GM12878 (cell line): ENCODE measurements at regions not wholly inside any gene's neighbourhood (a gene's known extent, or its start where the extent isn't known, plus 50 kb on each side); places are given as distances from the start of the nearest gene placed in this dataset.

Source experiments
- ATAC-seq: fragments of 200-7000 bp; cut with Tn5 transposase; 3 replicates; pipeline ENCODE4 v1.9.1; 2020; ENCODE audit warnings: mild to moderate bottlenecking, moderate library complexity
- BruUV-seq: library from RNA; stranded (reverse); fragments of 400-500 nt; replicated peaks from 2 replicates; lab custom pipeline; 2021; lab: Mats Ljungman, UMichigan
- CTCF ChIA-PET: fragments of 300-600 bp; sonication (Branson Sonifier 250); formaldehyde crosslinking; extraction: SDS; loops from one replicate; lab custom pipeline; 2021; ENCODE audit warnings: inconsistent platforms; lab: Yijun Ruan, JAX
- POLR2A ChIA-PET: fragments of 350-600 bp; formaldehyde crosslinking; extraction: SDS; loops from one replicate; lab custom pipeline; 2021; ENCODE audit warnings: inconsistent platforms; lab: Charles Lee
- RAD21 ChIA-PET: fragments of 300-600 bp; sonication (Branson Sonifier 250); formaldehyde crosslinking; loops from one replicate; lab custom pipeline; 2023; ENCODE audit warnings: antibody characterized with exemption; ENCODE audit not compliant: unreplicated experiment; lab: Charles Lee
- SMC1A ChIA-PET: fragments of 300-600 bp; sonication (Branson Sonifier 250); formaldehyde crosslinking; loops from one replicate; lab custom pipeline; 2023; ENCODE audit not compliant: unreplicated experiment, uncharacterized antibody; lab: Charles Lee
- DNase-seq: peaks from one replicate; pipeline ENCODE4 v3.0.0-alpha.2; 2011; ENCODE audit warnings: low read depth, low spot score
- FAIRE-seq: peaks from 3 replicates; lab custom pipeline; 2011; peaks lifted over from hg19 to GRCh38; lab: Jason Lieb, UNC
- H2AFZ ChIP-seq: 2 replicates; pipeline ENCODE4 v1.6.0; 2011; ENCODE audit warnings: low read depth, low read length, control low read depth; ENCODE audit not compliant: control insufficient read depth
- H3K27ac ChIP-seq: 2 replicates; pipeline ENCODE4 v1.5.1; 2011; ENCODE audit warnings: control low read depth; ENCODE audit not compliant: control insufficient read depth, insufficient read depth
- H3K27me3 ChIP-seq, 2 experiments: replicated peaks in 1 of 2; 2 replicates each; pipeline versions ENCODE4 v1.6.0 to v1.6.1; 2011; ENCODE audit warnings: low read length in 1 of 2; ENCODE audit not compliant: control insufficient read depth in 2 of 2, insufficient read depth in 2 of 2
- H3K36me3 ChIP-seq, 2 experiments: 2 replicates each; pipeline ENCODE4 v1.5.1; 2011; ENCODE audit warnings: low read length in 1 of 2; ENCODE audit not compliant: control insufficient read depth in 2 of 2, insufficient read depth in 2 of 2
- H3K4me1 ChIP-seq: 2 replicates; pipeline ENCODE4 v1.6.1; 2011; ENCODE audit warnings: mild to moderate bottlenecking, low read length, moderate library complexity, mixed read lengths; ENCODE audit not compliant: control insufficient read depth, insufficient read depth
- H3K4me2 ChIP-seq: 2 replicates; pipeline ENCODE4 v1.6.0; 2011; ENCODE audit warnings: control low read depth; ENCODE audit not compliant: control insufficient read depth, insufficient read depth
- H3K4me3 ChIP-seq: fragments of 200-600 bp; sonication (generic); 2 replicates; pipeline ENCODE4 v1.5.1; 2016
- H3K79me2 ChIP-seq: 2 replicates; pipeline ENCODE4 v1.6.0; 2011; ENCODE audit warnings: low read length; ENCODE audit not compliant: control insufficient read depth, insufficient read depth
- H3K9ac ChIP-seq: 2 replicates; pipeline ENCODE4 v1.8.0; 2011; ENCODE audit warnings: low read length, control low read depth, mixed read lengths; ENCODE audit not compliant: control insufficient read depth, insufficient read depth
- H3K9me3 ChIP-seq: replicated peaks from 3 replicates; pipeline ENCODE4 v1.5.1; 2011; ENCODE audit warnings: mild to moderate bottlenecking, low read length; ENCODE audit not compliant: control insufficient read depth, insufficient read depth
- H4K20me1 ChIP-seq: 2 replicates; pipeline ENCODE4 v1.6.0; 2011; ENCODE audit not compliant: control insufficient read depth, insufficient read depth
- ASH2L ChIP-seq: fragments of 300-600, 200-600 bp; sonication (generic); IDR thresholded peaks from 2 replicates; pipeline ENCODE4 v1.6.1; 2017; ENCODE audit warnings: low read depth, mild to moderate bottlenecking, borderline replicate concordance
- ATF7 ChIP-seq: fragments of 450-650 bp; IDR thresholded peaks from 2 replicates; pipeline ENCODE4 v1.6.1; 2016; ENCODE audit warnings: low read depth, mild to moderate bottlenecking
- IRF3 ChIP-seq: fragments of 450-650 bp; IDR thresholded peaks from 2 replicates; pipeline ENCODE4 v1.6.1; 2014; ENCODE audit warnings: mild to moderate bottlenecking
- NR2C1 ChIP-seq: fragments of 450-650 bp; IDR thresholded peaks from 2 replicates; pipeline ENCODE4 v1.6.1; 2017; ENCODE audit warnings: antibody characterized with exemption, mild to moderate bottlenecking, moderate library complexity
- SREBF1 ChIP-seq: IDR thresholded peaks from 2 replicates; pipeline ENCODE4 v1.6.1; 2012; ENCODE audit warnings: mild to moderate bottlenecking, low read length
- ZBTB11 ChIP-seq: fragments of 450-650 bp; formaldehyde crosslinking; IDR thresholded peaks from 2 replicates; pipeline ENCODE4 v1.5.0; 2022; ENCODE audit warnings: mild to moderate bottlenecking, missing genetic modification characterization
- ZBTB33 ChIP-seq: fragments of 450-650 bp; IDR thresholded peaks from 2 replicates; pipeline ENCODE4 v1.6.1; 2017; ENCODE audit warnings: mild to moderate bottlenecking
- WGBS: methylation state at CpG from one replicate; pipeline ENCODE4 v1.1.6; 2016; ENCODE audit warnings: low lambda C conversion rate; ENCODE audit not compliant: insufficient replicate concordance, insufficient coverage; ENCODE audit errors: missing lambda C conversion rate; 5-methylcytosine and 5-hydroxymethylcytosine counted together
- in situ Hi-C: fragments of 300-500 bp; cut with MboI; formaldehyde crosslinking; loops from 9 replicates; pipeline ENCODE4 v1.14.3; 2018; ENCODE audit warnings: mixed read lengths
- intact Hi-C: fragments of 100-400 bp; cut with micrococcal nuclease; formaldehyde crosslinking; loops from one replicate; pipeline ENCODE4 v1.14.2; 2022; ENCODE audit not compliant: unreplicated experiment

- TF ChIP-seq IRF3 (no peak), NR2C1 (no peak)
Observed at GRCh38 chr1:8136766-8137165, 110.7 kb upstream of the ERRFI1 start (continued).

GRCh38 chr1:8135250-8135649 is 109.1 kb upstream of the ERRFI1 start:
- ChIA-PET RAD21 (interaction anchor here (0.9 to 1.3 kb wide), 2 partner anchors 120 to 142 kb away, joined by 3 to 4 read pairs; no protein-coding TSS in a partner anchor), POLR2A (no interaction called here)
- H3K4me1 ChIP-seq, result no peaks in the 10 kb centered on the region
- H3K27me3 ChIP-seq, result no peaks in the 10 kb centered on the region
- no peak overlapping the region for H3K4me3 ChIP-seq
- H2AFZ ChIP-seq, result no peak overlapping the region
- no TSS peak for BruUV-seq
- TF ChIP-seq ZBTB11 (CRISPR knock-in tag) (no peak), ZBTB33 (no peak), SREBF1 (no peak), ATF7 (no peak), ASH2L (no peak)
- TF ChIP-seq, all 136 proteins: peak for 0
- DNase-seq, result no peak
- Histone ChIP-seq H3K79me2 (no peaks in the 10 kb centered on the region), H3K27ac (no peak overlapping the region), H3K4me2 (no peak overlapping the region), H3K9me3 (no peaks in the 10 kb centered on the region), H3K9ac (no peak overlapping the region), H3K36me3 (no peaks in the 10 kb centered on the region), H4K20me1 (no peaks in the 10 kb centered on the region)
- no peak for ATAC-seq
- WGBS, result 23% methylated on average over 7 of the region's 7 CpGs
- ChIA-PET CTCF (interaction anchor here (0.6 kb wide), 1 partner anchor 104 kb away, joined by 3 read pairs; no protein-coding TSS in a partner anchor), SMC1A (interaction anchor here (1.8 kb wide), 1 partner anchor 11 kb away, joined by 5 read pairs; no protein-coding TSS in a partner anchor)
- no peak for FAIRE-seq
- intact Hi-C loops, result no loop called here
- in situ Hi-C loops, result no loop called here
